ENCODE measurements at regions not wholly inside any gene's neighbourhood (a gene's known extent, or its start where the extent isn't known, plus 50 kb on each side); places are given as distances from the start of the nearest gene placed in this dataset.

- no peak for DNase-seq (ENCODE audit: low read depth in 2 of 3, low spot score in 2 of 3)
These were observed 402.1 kb upstream of the CHD6 start for GRCh38 chr20:42020316-42020715.

DNA sequence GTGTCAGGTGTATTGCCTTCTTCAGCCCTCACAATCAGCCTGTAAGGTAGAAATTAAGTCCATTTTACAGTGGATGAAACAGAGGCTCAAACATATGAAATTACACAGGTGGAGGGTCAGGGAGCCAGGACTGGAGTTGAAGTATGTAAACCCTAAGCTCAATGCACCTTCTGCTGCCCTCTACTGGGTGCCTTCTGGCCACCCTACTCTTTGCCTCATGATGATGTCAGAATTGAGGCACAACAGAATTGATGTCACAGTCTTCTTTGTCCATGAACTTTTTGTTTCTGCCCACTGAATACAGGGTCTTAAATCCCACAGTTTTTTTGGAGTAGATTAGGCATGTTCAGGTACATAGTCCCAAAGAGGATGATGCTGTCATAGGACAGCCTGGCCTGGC, 400.8 kb upstream of the CHD6 start:
- no peak for DNase-seq (ENCODE audit: low read depth in 2 of 3, low spot score in 2 of 3)

DNA sequence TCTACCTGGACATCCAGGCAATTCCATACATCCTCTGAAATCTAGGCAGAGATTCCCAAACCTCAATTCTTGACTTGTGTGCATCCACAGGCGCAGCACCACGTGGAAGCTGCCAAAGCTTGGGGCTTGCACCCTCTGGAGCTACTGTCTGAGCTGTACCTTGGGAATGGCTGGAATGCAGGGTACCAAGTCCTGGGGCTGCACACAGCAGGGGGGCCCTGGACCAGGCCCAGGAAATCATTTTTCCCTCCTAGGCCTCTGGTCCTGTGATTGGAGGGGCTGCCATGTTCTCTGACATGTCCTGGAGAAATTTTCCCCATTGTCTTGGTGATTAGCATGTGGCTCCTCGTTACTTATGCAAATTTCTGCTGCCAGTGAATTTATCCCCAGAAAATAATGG, 391.9 kb upstream of the CHD6 start:
- DNase-seq (ENCODE audit: low read depth in 2 of 3, low spot score in 2 of 3), result no peak

DNA sequence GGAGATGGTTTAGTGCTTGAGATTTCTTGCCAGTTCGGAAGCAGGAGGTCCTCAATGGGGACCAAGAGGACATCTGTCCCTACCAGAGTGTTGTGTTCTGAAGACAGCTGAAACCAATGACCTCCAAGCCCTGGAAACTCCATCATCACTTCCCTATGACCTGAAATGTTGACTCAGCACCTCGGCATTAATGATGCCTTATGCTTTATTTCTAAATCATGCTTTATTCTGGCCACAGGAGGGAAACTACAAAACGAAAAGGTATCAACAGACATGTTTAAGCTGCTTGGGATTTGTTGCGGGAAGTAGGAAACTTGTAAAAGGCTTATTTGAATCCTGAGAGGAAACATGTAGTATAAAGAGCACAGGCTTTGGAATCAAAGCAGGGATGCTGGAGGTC, 389.1 kb upstream of the CHD6 start:
- no peak for DNase-seq (ENCODE audit: low read depth in 2 of 3, low spot score in 2 of 3)

DNA sequence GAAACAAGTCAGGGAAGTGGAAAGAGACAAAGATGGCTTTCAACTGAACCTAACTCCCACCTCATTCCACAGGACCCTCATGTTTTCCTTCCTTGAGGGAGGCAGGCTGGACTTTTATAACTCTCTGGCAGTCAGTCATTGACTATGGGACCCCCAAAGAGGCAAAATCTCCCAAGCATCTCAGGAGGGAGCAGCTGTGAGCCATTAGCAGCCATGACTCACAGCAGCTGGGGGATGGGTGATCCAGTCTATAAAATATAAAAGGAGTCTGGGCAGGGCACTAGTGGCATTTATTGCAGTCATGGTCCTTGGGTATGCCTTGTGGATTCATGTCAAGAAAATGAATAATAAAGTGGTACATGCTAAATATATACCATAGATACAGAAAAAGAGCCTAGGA, 387.0 kb upstream of the CHD6 start:
- no peak for DNase-seq (ENCODE audit: low read depth in 2 of 3, low spot score in 2 of 3)

DNA sequence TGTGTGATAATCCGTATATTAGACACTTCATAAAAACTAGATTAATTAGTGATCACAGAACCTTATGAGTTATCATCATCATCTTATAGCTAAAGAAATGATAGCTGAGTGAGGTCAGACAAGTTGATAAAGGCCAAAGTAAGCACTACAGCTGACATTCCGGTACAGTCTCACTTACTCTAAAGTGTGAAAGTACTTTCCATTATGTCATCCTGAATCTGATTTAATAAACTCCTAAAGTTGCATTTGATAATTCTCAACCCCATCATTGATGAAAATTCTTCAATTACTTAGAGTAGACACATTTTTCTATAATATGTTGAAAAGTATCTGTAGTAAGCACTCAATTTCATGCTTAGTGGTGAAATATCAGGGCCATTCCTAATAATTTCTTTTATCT, 385.2 kb upstream of the CHD6 start:
- no peak for DNase-seq (ENCODE audit: low read depth in 2 of 3, low spot score in 2 of 3)

GRCh38 chr20:41998539-41999341, 380.6 kb upstream of the CHD6 start:
- no peak for DNase-seq (ENCODE audit: low read depth in 2 of 3, low spot score in 2 of 3)

DNA sequence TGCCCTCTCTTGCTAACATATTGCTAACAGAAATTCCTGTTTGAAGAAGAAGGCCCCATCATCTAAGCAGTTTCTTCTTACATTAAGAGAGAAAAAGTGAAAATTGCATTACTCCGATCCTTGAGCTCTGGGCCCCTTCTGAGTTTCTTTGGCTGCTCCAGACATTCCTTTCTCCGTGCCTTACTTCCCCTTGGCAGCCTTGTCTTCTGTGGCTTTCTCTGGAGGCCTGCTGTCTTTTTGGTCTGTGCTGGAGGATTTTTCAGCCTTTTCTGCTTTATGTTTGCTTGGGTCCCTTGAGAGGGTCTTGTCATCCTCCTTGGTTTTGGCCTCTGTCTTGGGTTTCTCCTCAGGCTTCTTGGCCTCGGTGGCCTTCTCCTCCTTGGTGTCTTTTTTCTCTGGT, 378.8 kb upstream of the CHD6 start:
- no peak for DNase-seq (ENCODE audit: low read depth in 2 of 3, low spot score in 2 of 3)

- no peak for DNase-seq (ENCODE audit: low read depth in 2 of 3, low spot score in 2 of 3)
These were observed 374.3 kb upstream of the CHD6 start for GRCh38 chr20:41992481-41992880.

DNA sequence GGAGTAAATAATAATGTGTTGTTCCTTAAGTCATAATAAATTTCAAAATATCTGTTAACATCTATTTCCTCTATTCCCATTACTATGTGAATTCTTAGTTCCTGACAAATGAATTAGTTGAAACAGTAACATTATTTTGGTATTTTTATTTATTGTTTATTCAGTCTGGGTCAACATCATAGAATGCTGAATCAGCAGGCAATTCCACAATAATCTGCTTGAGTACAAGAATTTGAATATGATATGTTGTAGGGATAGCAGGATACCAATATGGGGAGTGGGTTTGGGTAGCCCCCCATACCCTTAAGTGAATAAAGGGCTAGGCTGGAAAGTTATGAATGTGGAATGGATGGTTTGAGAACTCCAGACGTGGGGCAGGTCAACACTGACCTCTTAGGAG, 373.2 kb upstream of the CHD6 start:
- DNase-seq (ENCODE audit: low read depth in 2 of 3, low spot score in 2 of 3), result no peak

DNA sequence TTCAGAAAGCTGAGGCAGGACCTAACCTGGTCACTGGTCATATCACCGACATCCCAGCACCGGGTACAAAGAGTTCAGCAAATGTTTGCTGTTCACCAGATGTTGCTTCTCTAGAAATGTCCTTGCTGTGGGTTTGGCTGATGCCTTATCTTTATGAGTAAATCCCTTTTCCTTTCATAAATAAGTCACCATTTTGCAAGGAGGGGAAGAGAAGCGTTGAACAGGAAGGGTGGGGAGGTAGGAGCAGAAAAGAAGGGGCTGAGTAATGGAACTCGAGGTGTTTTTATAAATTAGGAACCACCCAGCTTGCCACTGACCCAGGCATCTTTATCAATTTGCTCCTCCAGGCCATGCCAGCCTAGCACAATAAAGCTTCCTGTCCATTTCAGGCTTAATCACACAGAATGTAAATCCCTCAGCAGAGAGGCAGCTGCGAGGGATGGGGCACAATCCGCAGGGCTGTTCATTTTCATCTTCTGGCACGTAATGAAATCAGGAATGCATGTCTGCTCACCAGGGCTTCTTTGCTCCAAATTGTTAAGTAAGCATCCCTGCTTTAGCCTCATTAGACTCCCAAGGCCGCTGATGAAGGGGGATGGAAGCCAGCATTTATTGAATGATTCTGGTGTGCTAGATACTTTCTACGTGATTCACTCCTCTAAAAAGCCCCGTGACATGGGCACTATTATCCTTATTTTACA, 371.9 kb upstream of the CHD6 start:
- DNase-seq (ENCODE audit: low read depth in 2 of 3, low spot score in 2 of 3), result no peak

- DNase-seq (ENCODE audit: low read depth in 2 of 3, low spot score in 2 of 3), result no peak
These were observed 371.0 kb upstream of the CHD6 start for GRCh38 chr20:41989039-41989679.

GRCh38 chr20:41984031-41984430, 365.9 kb upstream of the CHD6 start:
- DNase-seq (ENCODE audit: low read depth in 2 of 3, low spot score in 2 of 3), result no peak

GRCh38 chr20:41983159-41983558, 365.0 kb upstream of the CHD6 start:
- no peak for DNase-seq (ENCODE audit: low read depth in 2 of 3, low spot score in 2 of 3)

- DNase-seq (ENCODE audit: low read depth in 2 of 3, low spot score in 2 of 3), result no peak
These were observed 363.6 kb upstream of the CHD6 start for GRCh38 chr20:41981746-41982145.

GRCh38 chr20:41978875-41979274, 360.7 kb upstream of the CHD6 start:
- DNase-seq (ENCODE audit: low read depth in 2 of 3, low spot score in 2 of 3), result no peak

DNA sequence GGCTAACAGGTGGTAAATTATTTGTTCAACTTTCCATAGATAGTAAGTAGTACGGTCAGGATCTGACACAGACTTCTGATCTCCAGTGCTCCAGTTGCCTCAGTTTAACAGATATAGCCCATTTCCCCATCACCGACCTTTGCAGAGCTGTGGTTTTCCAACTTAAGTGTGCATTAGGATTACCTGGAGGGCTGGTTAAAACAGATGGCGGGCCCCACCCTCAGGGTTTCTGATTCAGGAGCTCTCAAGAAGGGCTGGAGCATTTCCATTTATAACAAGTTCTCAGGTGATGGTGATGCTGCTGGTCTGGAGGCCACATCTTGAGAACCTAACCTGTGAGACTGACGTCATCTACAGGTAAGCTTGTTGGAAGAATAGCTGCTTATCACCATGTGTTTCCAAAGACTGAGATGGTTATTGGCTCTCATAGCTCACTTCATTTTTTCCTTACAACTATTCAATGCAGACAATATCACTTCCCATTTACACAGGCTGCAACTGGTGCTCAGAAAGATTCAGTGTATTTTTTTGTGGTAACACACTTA, 360.1 kb upstream of the CHD6 start:
- no peak for DNase-seq (ENCODE audit: low read depth in 2 of 3, low spot score in 2 of 3)

GRCh38 chr20:41969656-41970055, 351.5 kb upstream of the CHD6 start:
- no peak for DNase-seq (ENCODE audit: low read depth in 2 of 3, low spot score in 2 of 3)

GRCh38 chr20:41960166-41960565, 342.0 kb upstream of the CHD6 start:
- no peak for DNase-seq (ENCODE audit: low read depth in 2 of 3, low spot score in 2 of 3)

DNA sequence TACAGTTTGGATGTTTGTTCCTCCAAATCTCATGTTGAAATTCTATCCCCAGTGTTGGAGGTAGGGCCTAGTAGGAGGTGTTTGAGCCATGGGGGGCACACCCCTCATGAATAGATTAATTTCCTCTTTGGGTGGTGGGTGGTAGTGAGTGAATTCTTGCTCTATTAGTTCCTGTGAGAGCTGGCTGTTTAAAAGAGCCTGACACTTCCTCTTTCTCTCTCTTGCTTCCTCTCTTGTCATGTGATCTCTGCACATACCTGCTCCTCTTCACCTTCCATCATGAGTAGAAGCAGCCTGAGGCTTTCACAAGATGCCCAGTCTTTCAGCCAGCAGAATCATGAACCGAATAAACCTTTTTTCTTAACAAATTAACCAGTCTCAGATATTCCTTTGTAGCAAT, 340.2 kb upstream of the CHD6 start:
- DNase-seq (ENCODE audit: low read depth in 2 of 3, low spot score in 2 of 3), result no peak

- DNase-seq (ENCODE audit: low read depth in 2 of 3, low spot score in 2 of 3), result no peak
These were observed 338.3 kb upstream of the CHD6 start for GRCh38 chr20:41956338-41957074.
